GM12878 (cell line): ENCODE measurements at regions not wholly inside any gene's neighbourhood (a gene's known extent, or its start where the extent isn't known, plus 50 kb on each side); places are given as distances from the start of the nearest gene placed in this dataset.

Experiments used
- ATAC-seq: fragments of 200-7000 bp; cut with Tn5 transposase; 3 replicates; pipeline ENCODE4 v1.9.1; 2020; ENCODE audit warnings: mild to moderate bottlenecking, moderate library complexity
- BruUV-seq: library from RNA; stranded (reverse); fragments of 400-500 nt; replicated peaks from 2 replicates; lab custom pipeline; 2021; lab: Mats Ljungman, UMichigan
- CTCF ChIA-PET: fragments of 300-600 bp; sonication (Branson Sonifier 250); formaldehyde crosslinking; extraction: SDS; loops from one replicate; lab custom pipeline; 2021; ENCODE audit warnings: inconsistent platforms; lab: Yijun Ruan, JAX
- POLR2A ChIA-PET: fragments of 350-600 bp; formaldehyde crosslinking; extraction: SDS; loops from one replicate; lab custom pipeline; 2021; ENCODE audit warnings: inconsistent platforms; lab: Charles Lee
- RAD21 ChIA-PET: fragments of 300-600 bp; sonication (Branson Sonifier 250); formaldehyde crosslinking; loops from one replicate; lab custom pipeline; 2023; ENCODE audit warnings: antibody characterized with exemption; ENCODE audit not compliant: unreplicated experiment; lab: Charles Lee
- SMC1A ChIA-PET: fragments of 300-600 bp; sonication (Branson Sonifier 250); formaldehyde crosslinking; loops from one replicate; lab custom pipeline; 2023; ENCODE audit not compliant: unreplicated experiment, uncharacterized antibody; lab: Charles Lee
- DNase-seq: peaks from one replicate; pipeline ENCODE4 v3.0.0-alpha.2; 2011; ENCODE audit warnings: low read depth, low spot score
- FAIRE-seq: peaks from 3 replicates; lab custom pipeline; 2011; peaks lifted over from hg19 to GRCh38; lab: Jason Lieb, UNC
- H2AFZ ChIP-seq: 2 replicates; pipeline ENCODE4 v1.6.0; 2011; ENCODE audit warnings: low read depth, low read length, control low read depth; ENCODE audit not compliant: control insufficient read depth
- H3K27ac ChIP-seq: 2 replicates; pipeline ENCODE4 v1.5.1; 2011; ENCODE audit warnings: control low read depth; ENCODE audit not compliant: control insufficient read depth, insufficient read depth
- H3K27me3 ChIP-seq, 2 experiments: replicated peaks in 1 of 2; 2 replicates each; pipeline versions ENCODE4 v1.6.0 to v1.6.1; 2011; ENCODE audit warnings: low read length in 1 of 2; ENCODE audit not compliant: control insufficient read depth in 2 of 2, insufficient read depth in 2 of 2
- H3K36me3 ChIP-seq, 2 experiments: 2 replicates each; pipeline ENCODE4 v1.5.1; 2011; ENCODE audit warnings: low read length in 1 of 2; ENCODE audit not compliant: control insufficient read depth in 2 of 2, insufficient read depth in 2 of 2
- H3K4me1 ChIP-seq: 2 replicates; pipeline ENCODE4 v1.6.1; 2011; ENCODE audit warnings: mild to moderate bottlenecking, low read length, moderate library complexity, mixed read lengths; ENCODE audit not compliant: control insufficient read depth, insufficient read depth
- H3K4me2 ChIP-seq: 2 replicates; pipeline ENCODE4 v1.6.0; 2011; ENCODE audit warnings: control low read depth; ENCODE audit not compliant: control insufficient read depth, insufficient read depth
- H3K4me3 ChIP-seq: fragments of 200-600 bp; sonication (generic); 2 replicates; pipeline ENCODE4 v1.5.1; 2016
- H3K79me2 ChIP-seq: 2 replicates; pipeline ENCODE4 v1.6.0; 2011; ENCODE audit warnings: low read length; ENCODE audit not compliant: control insufficient read depth, insufficient read depth
- H3K9ac ChIP-seq: 2 replicates; pipeline ENCODE4 v1.8.0; 2011; ENCODE audit warnings: low read length, control low read depth, mixed read lengths; ENCODE audit not compliant: control insufficient read depth, insufficient read depth
- H3K9me3 ChIP-seq: replicated peaks from 3 replicates; pipeline ENCODE4 v1.5.1; 2011; ENCODE audit warnings: mild to moderate bottlenecking, low read length; ENCODE audit not compliant: control insufficient read depth, insufficient read depth
- H4K20me1 ChIP-seq: 2 replicates; pipeline ENCODE4 v1.6.0; 2011; ENCODE audit not compliant: control insufficient read depth, insufficient read depth
- CBFB ChIP-seq: IDR thresholded peaks from 2 replicates; pipeline ENCODE4 v1.6.1; 2016; ENCODE audit warnings: antibody characterized with exemption, low read depth
- MXI1 ChIP-seq: fragments of 150-350 bp; IDR thresholded peaks from 2 replicates; pipeline ENCODE4 v1.6.1; 2011; ENCODE audit warnings: low read depth, mild to moderate bottlenecking, inconsistent platforms, low read length, improper control_type of control experiment
- NFYB ChIP-seq: IDR thresholded peaks from 2 replicates; pipeline ENCODE4 v1.6.1; 2011; ENCODE audit warnings: low read depth, mild to moderate bottlenecking, low read length, improper control_type of control experiment, moderate library complexity; ENCODE audit not compliant: insufficient read depth
- ZBTB33 ChIP-seq: fragments of 450-650 bp; IDR thresholded peaks from 2 replicates; pipeline ENCODE4 v1.6.1; 2017; ENCODE audit warnings: mild to moderate bottlenecking
- ZZZ3 ChIP-seq: IDR thresholded peaks from 2 replicates; pipeline ENCODE4 v1.6.1; 2011; ENCODE audit warnings: low read depth; ENCODE audit not compliant: control insufficient read depth, insufficient read length
- WGBS: methylation state at CpG from one replicate; pipeline ENCODE4 v1.1.6; 2016; ENCODE audit warnings: low lambda C conversion rate; ENCODE audit not compliant: insufficient replicate concordance, insufficient coverage; ENCODE audit errors: missing lambda C conversion rate; 5-methylcytosine and 5-hydroxymethylcytosine counted together
- in situ Hi-C: fragments of 300-500 bp; cut with MboI; formaldehyde crosslinking; loops from 9 replicates; pipeline ENCODE4 v1.14.3; 2018; ENCODE audit warnings: mixed read lengths
- intact Hi-C: fragments of 100-400 bp; cut with micrococcal nuclease; formaldehyde crosslinking; loops from one replicate; pipeline ENCODE4 v1.14.2; 2022; ENCODE audit not compliant: unreplicated experiment
- TF ChIP-seq, protein P1 (sequence below): fragments of 450-650 bp; IDR thresholded peaks from 2 replicates; pipeline ENCODE4 v1.6.1; 2017; ENCODE audit warnings: borderline replicate concordance
- TF ChIP-seq, protein P2 (sequence below): fragments of 450-650 bp; IDR thresholded peaks from 2 replicates; pipeline ENCODE4 v1.6.1; 2017; ENCODE audit warnings: low read depth, mild to moderate bottlenecking, moderate library complexity
- TF ChIP-seq, protein P3 (sequence below): fragments of 450-650 bp; IDR thresholded peaks from 2 replicates; pipeline ENCODE4 v1.6.1; 2016; ENCODE audit warnings: mild to moderate bottlenecking, moderate library complexity, borderline replicate concordance

GRCh38 chr2:228532233-228532632 lies 350.7 kb upstream of the SPHKAP start:
- no peaks in the 10 kb centered on the region for H3K79me2 ChIP-seq
- in situ Hi-C loops = no loop called here
- intact Hi-C loops = no loop called here
- SMC1A ChIA-PET = interaction anchor here (0.6 to 0.9 kb wide), 2 partner anchors 9 to 122 kb away, joined by 3 read pairs; no protein-coding TSS in a partner anchor
- FAIRE-seq = peak; percentile 23
- H3K27ac ChIP-seq = no peak overlapping the region
- no peak for DNase-seq
- peak overlapping the region; percentile 11; the same call in 1 of the 2 replicates for H2AFZ ChIP-seq
- RAD21 ChIA-PET = no interaction called here
- BruUV-seq = no TSS peak
- ATAC-seq = no peak; the same call in 2 of the 3 replicates
- TF ChIP-seq NFYB (no peak), ZBTB33 (no peak), MXI1 (no peak), CBFB (no peak), ZZZ3 (no peak)
- TF ChIP-seq, protein P1, sequence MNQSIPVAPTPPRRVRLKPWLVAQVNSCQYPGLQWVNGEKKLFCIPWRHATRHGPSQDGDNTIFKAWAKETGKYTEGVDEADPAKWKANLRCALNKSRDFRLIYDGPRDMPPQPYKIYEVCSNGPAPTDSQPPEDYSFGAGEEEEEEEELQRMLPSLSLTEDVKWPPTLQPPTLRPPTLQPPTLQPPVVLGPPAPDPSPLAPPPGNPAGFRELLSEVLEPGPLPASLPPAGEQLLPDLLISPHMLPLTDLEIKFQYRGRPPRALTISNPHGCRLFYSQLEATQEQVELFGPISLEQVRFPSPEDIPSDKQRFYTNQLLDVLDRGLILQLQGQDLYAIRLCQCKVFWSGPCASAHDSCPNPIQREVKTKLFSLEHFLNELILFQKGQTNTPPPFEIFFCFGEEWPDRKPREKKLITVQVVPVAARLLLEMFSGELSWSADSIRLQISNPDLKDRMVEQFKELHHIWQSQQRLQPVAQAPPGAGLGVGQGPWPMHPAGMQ = no peak
- TF ChIP-seq, protein P2, sequence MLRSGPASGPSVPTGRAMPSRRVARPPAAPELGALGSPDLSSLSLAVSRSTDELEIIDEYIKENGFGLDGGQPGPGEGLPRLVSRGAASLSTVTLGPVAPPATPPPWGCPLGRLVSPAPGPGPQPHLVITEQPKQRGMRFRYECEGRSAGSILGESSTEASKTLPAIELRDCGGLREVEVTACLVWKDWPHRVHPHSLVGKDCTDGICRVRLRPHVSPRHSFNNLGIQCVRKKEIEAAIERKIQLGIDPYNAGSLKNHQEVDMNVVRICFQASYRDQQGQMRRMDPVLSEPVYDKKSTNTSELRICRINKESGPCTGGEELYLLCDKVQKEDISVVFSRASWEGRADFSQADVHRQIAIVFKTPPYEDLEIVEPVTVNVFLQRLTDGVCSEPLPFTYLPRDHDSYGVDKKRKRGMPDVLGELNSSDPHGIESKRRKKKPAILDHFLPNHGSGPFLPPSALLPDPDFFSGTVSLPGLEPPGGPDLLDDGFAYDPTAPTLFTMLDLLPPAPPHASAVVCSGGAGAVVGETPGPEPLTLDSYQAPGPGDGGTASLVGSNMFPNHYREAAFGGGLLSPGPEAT = no peak
- TF ChIP-seq, protein P3, sequence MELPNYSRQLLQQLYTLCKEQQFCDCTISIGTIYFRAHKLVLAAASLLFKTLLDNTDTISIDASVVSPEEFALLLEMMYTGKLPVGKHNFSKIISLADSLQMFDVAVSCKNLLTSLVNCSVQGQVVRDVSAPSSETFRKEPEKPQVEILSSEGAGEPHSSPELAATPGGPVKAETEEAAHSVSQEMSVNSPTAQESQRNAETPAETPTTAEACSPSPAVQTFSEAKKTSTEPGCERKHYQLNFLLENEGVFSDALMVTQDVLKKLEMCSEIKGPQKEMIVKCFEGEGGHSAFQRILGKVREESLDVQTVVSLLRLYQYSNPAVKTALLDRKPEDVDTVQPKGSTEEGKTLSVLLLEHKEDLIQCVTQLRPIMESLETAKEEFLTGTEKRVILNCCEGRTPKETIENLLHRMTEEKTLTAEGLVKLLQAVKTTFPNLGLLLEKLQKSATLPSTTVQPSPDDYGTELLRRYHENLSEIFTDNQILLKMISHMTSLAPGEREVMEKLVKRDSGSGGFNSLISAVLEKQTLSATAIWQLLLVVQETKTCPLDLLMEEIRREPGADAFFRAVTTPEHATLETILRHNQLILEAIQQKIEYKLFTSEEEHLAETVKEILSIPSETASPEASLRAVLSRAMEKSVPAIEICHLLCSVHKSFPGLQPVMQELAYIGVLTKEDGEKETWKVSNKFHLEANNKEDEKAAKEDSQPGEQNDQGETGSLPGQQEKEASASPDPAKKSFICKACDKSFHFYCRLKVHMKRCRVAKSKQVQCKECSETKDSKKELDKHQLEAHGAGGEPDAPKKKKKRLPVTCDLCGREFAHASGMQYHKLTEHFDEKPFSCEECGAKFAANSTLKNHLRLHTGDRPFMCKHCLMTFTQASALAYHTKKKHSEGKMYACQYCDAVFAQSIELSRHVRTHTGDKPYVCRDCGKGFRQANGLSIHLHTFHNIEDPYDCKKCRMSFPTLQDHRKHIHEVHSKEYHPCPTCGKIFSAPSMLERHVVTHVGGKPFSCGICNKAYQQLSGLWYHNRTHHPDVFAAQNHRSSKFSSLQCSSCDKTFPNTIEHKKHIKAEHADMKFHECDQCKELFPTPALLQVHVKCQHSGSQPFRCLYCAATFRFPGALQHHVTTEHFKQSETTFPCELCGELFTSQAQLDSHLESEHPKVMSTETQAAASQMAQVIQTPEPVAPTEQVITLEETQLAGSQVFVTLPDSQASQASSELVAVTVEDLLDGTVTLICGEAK = no peak
- peak overlapping the region; percentile 18; the same call in 1 of the 2 replicates for H3K4me2 ChIP-seq
- no peaks in the 10 kb centered on the region; the same call in 2 of the 3 replicates for H3K9me3 ChIP-seq
- CTCF ChIA-PET = no interaction called here
- POLR2A ChIA-PET = no interaction called here
- no peak overlapping the region for H3K4me3 ChIP-seq
- H3K36me3 ChIP-seq = no peaks in the 10 kb centered on the region
- H3K9ac ChIP-seq = no peak overlapping the region
- H3K27me3 ChIP-seq = no peaks in the 10 kb centered on the region
- no peaks in the 10 kb centered on the region for H4K20me1 ChIP-seq
- 10% methylated on average over 1 of the region's 1 CpG for WGBS
- H3K4me1 ChIP-seq = 0 out of 2 replicates have a peak, but pooled peaks cover 4% of the 10 kb centered on the region
